Ovary (tissue), 7 donors: ENCODE measurements at regions not wholly inside any gene's neighbourhood (a gene's known extent, or its start where the extent isn't known, plus 50 kb on each side); places are given as distances from the start of the nearest gene placed in this dataset.

ENCODE experiments used
- DNase-seq, 5 donors: peaks; one replicate each; pipeline ENCODE4 v3.0.0-alpha.2; 2019 to 2020
- H3K27ac ChIP-seq, 2 donors: fragments of 200-600 bp; one replicate each; pipeline versions ENCODE4 v1.5.1 to v1.8.0; 2019 to 2022
- H3K27me3 ChIP-seq: fragments of 200-600 bp; one replicate; pipeline ENCODE4 v1.8.0; 2022
- H3K36me3 ChIP-seq: fragments of 200-600 bp; sonication (generic); one replicate; pipeline ENCODE4 v1.5.1; 2019
- H3K4me1 ChIP-seq: one replicate; pipeline ENCODE4 v1.8.1; 2013; ENCODE audit warnings: mild to moderate bottlenecking, moderate library complexity; ENCODE audit not compliant: insufficient read depth
- H3K4me3 ChIP-seq: fragments of 200-600 bp; sonication (generic); one replicate; pipeline ENCODE4 v1.5.1; 2017
- H3K9me3 ChIP-seq, 2 donors: fragments of 200-600 bp in 1 of 2; sonication (generic) in 1 of 2; one replicate each; pipeline versions ENCODE4 v1.5.1 to v1.8.1; 2013 to 2019; ENCODE audit warnings: mild to moderate bottlenecking in 1 of 2, moderate library complexity in 1 of 2
- CTCF ChIP-seq, 3 donors: fragments of 450-650 bp in 2 of 3; fragments of 200-600 bp in 1 of 3; IDR thresholded peaks; one replicate each; pipeline versions ENCODE4 v1.5.1 to v1.8.0; 2016 to 2022; ENCODE audit warnings: antibody characterized with exemption in 3 of 3, mild to moderate bottlenecking in 1 of 3
- EP300 ChIP-seq: sonication (generic); formaldehyde crosslinking; IDR thresholded peaks from one replicate; pipeline ENCODE4 v1.6.1; 2017; ENCODE audit warnings: antibody characterized with exemption
- POLR2A ChIP-seq: fragments of 450-650 bp; IDR thresholded peaks from one replicate; pipeline ENCODE4 v1.6.1; 2017; ENCODE audit warnings: antibody characterized with exemption, mild to moderate bottlenecking, moderate library complexity
- WGBS, 3 donors: extraction: QIAGEN DNeasy Blood & Tissue Kit in 1 of 3; methylation state at CpG; one replicate each; pipeline versions ENCODE4 v1.1.5 to v1.1.7; 2013 to 2017; 5-methylcytosine and 5-hydroxymethylcytosine counted together
- intact Hi-C, 4 donors: fragments of 100-400 bp; cut with DNase I; formaldehyde crosslinking; loops; one replicate each; pipeline versions ENCODE4 v1.11.0 to v1.15.1; 2022 to 2023
- donor health status: DM: no; HTN: no; CAD: no; lungs with moderate emphysema.
- donor health status: DM: no; HTN: no; CAD: no.
- donor health status: Bipolar disorder and iron deficiency.
- donor health status: DM: no; HTN: no; CAD: no.
- donor health status: DM: yes; HTN: yes; CAD: no.

- Histone ChIP-seq H3K27ac (no peak overlapping the region), H3K4me1 (no peaks in the 10 kb centered on the region), H3K9me3 (no peaks in the 10 kb centered on the region), H3K27me3 (no peaks in the 10 kb centered on the region), H3K36me3 (no peaks in the 10 kb centered on the region), H3K4me3 (no peak overlapping the region)
- 84 to 93% (median 87%) methylated on average over 6 of the region's 6 CpGs for WGBS, 3 donors
- no peak for TF ChIP-seq POLR2A
- TF ChIP-seq EP300: no peak
- no peak for TF ChIP-seq CTCF (IDR thresholded peaks at IDR 0.05)
- DNase-seq: no peak
- intact Hi-C loops: no loop called here
Observed at GRCh38 chr21:38973552-38973951, 167.8 kb downstream of the ETS2 start.

- 94 to 96% (median 95%) methylated on average over 9 to 10 of the region's 10 CpGs for WGBS, 3 donors
- intact Hi-C loops: no loop called here
- TF ChIP-seq CTCF (IDR thresholded peaks at IDR 0.05): no peak
- TF ChIP-seq EP300: no peak
- TF ChIP-seq POLR2A: no peak
Observed at GRCh38 chr21:38972078-38972477, 166.3 kb downstream of the ETS2 start.

GRCh38 chr21:38970765-38971164 lies 165.0 kb downstream of the ETS2 start:
- intact Hi-C loops: no loop called here
- no peaks in the 10 kb centered on the region for H3K9me3 ChIP-seq
- DNase-seq: no peak
- 90 to 100% (median 92%) methylated on average over 3 of the region's 3 CpGs for WGBS, 3 donors
- no peak overlapping the region for H3K27ac ChIP-seq
- H3K27me3 ChIP-seq: no peaks in the 10 kb centered on the region
- no peaks in the 10 kb centered on the region for H3K4me1 ChIP-seq
- TF ChIP-seq CTCF (IDR thresholded peaks at IDR 0.05) (no peak), EP300 (no peak), POLR2A (no peak)
- no peak overlapping the region for H3K4me3 ChIP-seq
- no peaks in the 10 kb centered on the region for H3K36me3 ChIP-seq

More at GRCh38 chr21:38972078-38972477, 166.3 kb downstream of the ETS2 start:
- H3K9me3 ChIP-seq: no peaks in the 10 kb centered on the region
- no peak for DNase-seq
- H3K27ac ChIP-seq: no peak overlapping the region
- H3K36me3 ChIP-seq: no peaks in the 10 kb centered on the region
- no peak overlapping the region for H3K4me3 ChIP-seq
- H3K27me3 ChIP-seq: no peaks in the 10 kb centered on the region
- H3K4me1 ChIP-seq: no peaks in the 10 kb centered on the region

- Histone ChIP-seq H3K27me3 (no peaks in the 10 kb centered on the region), H3K27ac (no peak overlapping the region), H3K4me1 (peaks cover 2% of the 10 kb centered on the region), H3K4me3 (no peak overlapping the region), H3K36me3 (no peaks in the 10 kb centered on the region), H3K9me3 (no peaks in the 10 kb centered on the region)
- TF ChIP-seq CTCF (IDR thresholded peaks at IDR 0.05): no peak
- no peak for TF ChIP-seq POLR2A
- no peak for TF ChIP-seq EP300
- no peak for DNase-seq
- intact Hi-C loops: no loop called here
- 46 to 73% (median 63%) methylated on average over 12 of the region's 12 CpGs for WGBS, 3 donors
Observed at GRCh38 chr21:38968887-38969543, 163.3 kb downstream of the ETS2 start.
